Right atrium auricular region (tissue), 2 donors: ENCODE measurements at regions not wholly inside any gene's neighbourhood (a gene's known extent, or its start where the extent isn't known, plus 50 kb on each side); places are given as distances from the start of the nearest gene placed in this dataset.

ENCODE experiments used
- DNase-seq: peaks from one replicate; pipeline ENCODE4 v3.0.0-alpha.2; 2019; ENCODE audit warnings: low spot score
- H3K27ac ChIP-seq, 2 donors: fragments of 200-600 bp; sonication (generic); 1 replicate in 1 of 2; 2 replicates in 1 of 2; pipeline ENCODE4 v1.5.1; 2016 to 2019
- H3K27me3 ChIP-seq, 2 donors: fragments of 200-600 bp; sonication (generic); one replicate each; pipeline versions ENCODE4 v1.5.1 to v1.6.0; 2017 to 2019
- H3K36me3 ChIP-seq: fragments of 200-600 bp; sonication (generic); one replicate; pipeline ENCODE4 v1.5.1; 2016
- H3K4me1 ChIP-seq, 2 donors: fragments of 200-600 bp; sonication (generic); one replicate each; pipeline versions ENCODE4 v1.5.1 to v1.6.0; 2017 to 2019
- H3K4me3 ChIP-seq, 2 donors: fragments of 200-600 bp; sonication (generic); 1 replicate in 1 of 2; 2 replicates in 1 of 2; pipeline ENCODE4 v1.5.1; 2017 to 2019; ENCODE audit warnings: mild to moderate bottlenecking in 1 of 2, moderate library complexity in 1 of 2
- H3K9me3 ChIP-seq, 2 donors: fragments of 200-600 bp; sonication (generic); one replicate each; pipeline ENCODE4 v1.5.1; 2019
- CTCF ChIP-seq, 2 donors: fragments of 200-600 bp; sonication (generic); IDR thresholded peaks; one replicate each; pipeline ENCODE4 v1.5.1; 2019; ENCODE audit warnings: antibody characterized with exemption in 2 of 2

- no peaks in the 10 kb centered on the region for H3K36me3 ChIP-seq
- DNase-seq, result no peak
- H3K4me1 ChIP-seq, result no peaks in the 10 kb centered on the region
- no peak overlapping the region for H3K4me3 ChIP-seq
- H3K27ac ChIP-seq, result no peak overlapping the region
- no peak for TF ChIP-seq CTCF (IDR thresholded peaks at IDR 0.05)
- peaks cover 0 to 11% of the 10 kb centered on the region in 2 donors for H3K9me3 ChIP-seq
- no peaks in the 10 kb centered on the region for H3K27me3 ChIP-seq
Observed at GRCh38 chr6:12522347-12522746, 194.2 kb upstream of the PHACTR1 start.

GRCh38 chr6:12523726-12524125 is 192.8 kb upstream of the PHACTR1 start:
- H3K27me3 ChIP-seq, result no peaks in the 10 kb centered on the region
- DNase-seq, result no peak
- H3K4me3 ChIP-seq, result no peak overlapping the region
- H3K4me1 ChIP-seq, result peaks cover 0 to 6% of the 10 kb centered on the region in 2 donors
- peaks cover 0 to 11% of the 10 kb centered on the region in 2 donors for H3K9me3 ChIP-seq
- TF ChIP-seq CTCF (IDR thresholded peaks at IDR 0.05), result no peak
- H3K27ac ChIP-seq, result no peak overlapping the region
- H3K36me3 ChIP-seq, result no peaks in the 10 kb centered on the region

- Histone ChIP-seq H3K9me3 (peaks cover 0 to 11% of the 10 kb centered on the region in 2 donors), H3K4me1 (peaks cover 0 to 9% of the 10 kb centered on the region in 2 donors), H3K36me3 (no peaks in the 10 kb centered on the region), H3K4me3 (no peak overlapping the region), H3K27me3 (no peaks in the 10 kb centered on the region), H3K27ac (no peak overlapping the region)
- no peak for DNase-seq
- TF ChIP-seq CTCF (IDR thresholded peaks at IDR 0.05), result no peak
Observed at GRCh38 chr6:12525276-12525675, 191.3 kb upstream of the PHACTR1 start.

- no peak for DNase-seq
- H3K9me3 ChIP-seq, result peaks cover 0 to 11% of the 10 kb centered on the region in 2 donors
- no peak overlapping the region for H3K4me3 ChIP-seq
- no peak for TF ChIP-seq CTCF (IDR thresholded peaks at IDR 0.05)
- H3K4me1 ChIP-seq, result peaks cover 0 to 9% of the 10 kb centered on the region in 2 donors
- no peaks in the 10 kb centered on the region for H3K27me3 ChIP-seq
- no peak overlapping the region for H3K27ac ChIP-seq
- no peaks in the 10 kb centered on the region for H3K36me3 ChIP-seq
Observed at GRCh38 chr6:12527339-12527738, 189.2 kb upstream of the PHACTR1 start.

GRCh38 chr6:12528136-12528535 is 188.4 kb upstream of the PHACTR1 start:
- Histone ChIP-seq H3K4me1 (peaks cover 0 to 9% of the 10 kb centered on the region in 2 donors), H3K9me3 (peaks cover 0 to 11% of the 10 kb centered on the region in 2 donors), H3K27ac (peak overlapping the region in 1 of 2 donors; percentile 41), H3K4me3 (no peak overlapping the region), H3K36me3 (no peaks in the 10 kb centered on the region), H3K27me3 (no peaks in the 10 kb centered on the region)
- no peak for DNase-seq
- no peak for TF ChIP-seq CTCF (IDR thresholded peaks at IDR 0.05)
